Liver (tissue), 8 donors: ENCODE measurements at regions not wholly inside any gene's neighbourhood (a gene's known extent, or its start where the extent isn't known, plus 50 kb on each side); places are given as distances from the start of the nearest gene placed in this dataset.

ENCODE experiments used
- DNase-seq: peaks from one replicate; pipeline ENCODE4 v3.0.0-alpha.2; 2017; ENCODE audit warnings: low spot score
- H3K27ac ChIP-seq, 2 donors: one replicate each; pipeline ENCODE4 v1.7.0; 2013; ENCODE audit warnings: inconsistent platforms in 2 of 2, low read length in 2 of 2, control low read depth in 1 of 2, low read depth in 1 of 2, mild to moderate bottlenecking in 1 of 2
- H3K27me3 ChIP-seq, 4 donors: one replicate each; pipeline versions ENCODE4 v1.6.1 to v1.7.0; 2013; ENCODE audit warnings: low read length in 3 of 4, inconsistent platforms in 1 of 4, mild to moderate bottlenecking in 1 of 4, moderate library complexity in 1 of 4; ENCODE audit not compliant: control insufficient read depth in 4 of 4, insufficient read depth in 4 of 4
- H3K36me3 ChIP-seq, 4 donors: one replicate each; pipeline versions ENCODE4 v1.6.1 to v1.7.0; 2013; ENCODE audit warnings: low read length in 3 of 4, mild to moderate bottlenecking in 3 of 4, low read depth in 1 of 4, moderate library complexity in 1 of 4; ENCODE audit not compliant: control insufficient read depth in 4 of 4, insufficient read depth in 3 of 4
- H3K4me1 ChIP-seq, 4 donors: one replicate each; pipeline versions ENCODE4 v1.6.1 to v1.7.0; 2013; ENCODE audit warnings: low read length in 3 of 4, mild to moderate bottlenecking in 3 of 4, moderate library complexity in 1 of 4; ENCODE audit not compliant: control insufficient read depth in 4 of 4, insufficient read depth in 4 of 4
- H3K4me3 ChIP-seq, 3 donors: one replicate each; pipeline versions ENCODE4 v1.6.1 to v1.7.0; 2013; ENCODE audit warnings: low read length in 3 of 3, control low read depth in 1 of 3, low read depth in 1 of 3, mild to moderate bottlenecking in 1 of 3
- H3K9ac ChIP-seq, 2 donors: one replicate each; pipeline ENCODE4 v1.7.0; 2013; ENCODE audit warnings: low read length in 2 of 2, mild to moderate bottlenecking in 2 of 2, moderate library complexity in 2 of 2, control low read depth in 1 of 2, low read depth in 1 of 2
- H3K9me3 ChIP-seq, 4 donors: one replicate each; pipeline versions ENCODE4 v1.6.1 to v1.7.0; 2013; ENCODE audit warnings: low read length in 3 of 4; ENCODE audit not compliant: control insufficient read depth in 4 of 4
- EGR1 ChIP-seq, 2 donors: IDR thresholded peaks; 2 replicates each; pipeline ENCODE4 v1.6.1; 2016 to 2018; ENCODE audit warnings: antibody characterized with exemption in 2 of 2, low read depth in 2 of 2
- FOXA1 ChIP-seq: IDR thresholded peaks from 2 replicates; pipeline ENCODE4 v1.6.1; 2016; ENCODE audit warnings: antibody characterized with exemption
- FOXA2 ChIP-seq: IDR thresholded peaks from 2 replicates; pipeline ENCODE4 v1.6.1; 2016; ENCODE audit warnings: antibody characterized with exemption
- GABPA ChIP-seq, 2 donors: IDR thresholded peaks in 1 of 2; conservative IDR thresholded peaks in 1 of 2; 2 replicates each; pipeline ENCODE4 v1.6.1; 2016; ENCODE audit warnings: antibody characterized with exemption in 2 of 2, mild to moderate bottlenecking in 1 of 2, moderate library complexity in 1 of 2
- HNF4A ChIP-seq, 2 donors: conservative IDR thresholded peaks; 2 replicates each; pipeline ENCODE4 v1.6.1; 2016; ENCODE audit warnings: antibody characterized with exemption in 2 of 2, mild to moderate bottlenecking in 2 of 2
- HNF4G ChIP-seq: IDR thresholded peaks from 2 replicates; pipeline ENCODE4 v1.6.1; 2016; ENCODE audit warnings: antibody characterized with exemption
- JUND ChIP-seq, 2 donors: IDR thresholded peaks; 2 replicates each; pipeline ENCODE4 v1.6.1; 2016; ENCODE audit warnings: antibody characterized with exemption in 2 of 2
- NR2F2 ChIP-seq: IDR thresholded peaks from 2 replicates; pipeline ENCODE4 v1.6.1; 2016; ENCODE audit warnings: antibody characterized with exemption
- RAD21 ChIP-seq, 2 donors: IDR thresholded peaks; 2 replicates each; pipeline ENCODE4 v1.6.1; 2016; ENCODE audit warnings: antibody characterized with exemption in 2 of 2, mild to moderate bottlenecking in 2 of 2
- RXRA ChIP-seq, 2 donors: IDR thresholded peaks; 2 replicates each; pipeline ENCODE4 v1.6.1; 2017 to 2018; ENCODE audit warnings: antibody characterized with exemption in 2 of 2, mild to moderate bottlenecking in 1 of 2
- SP1 ChIP-seq: IDR thresholded peaks from 2 replicates; pipeline ENCODE4 v1.6.1; 2018; ENCODE audit warnings: antibody characterized with exemption, mild to moderate bottlenecking
- TAF1 ChIP-seq: conservative IDR thresholded peaks from 2 replicates; pipeline ENCODE4 v1.6.1; 2016; ENCODE audit warnings: antibody characterized with exemption, mild to moderate bottlenecking
- YY1 ChIP-seq: IDR thresholded peaks from 2 replicates; pipeline ENCODE4 v1.6.1; 2016; ENCODE audit warnings: antibody characterized with exemption, mild to moderate bottlenecking
- WGBS: extraction: QIAGEN DNeasy Blood & Tissue Kit; methylation state at CpG from one replicate; pipeline ENCODE4 v1.1.7; 2013; 5-methylcytosine and 5-hydroxymethylcytosine counted together
- TF ChIP-seq, protein P1 (sequence below): IDR thresholded peaks from 2 replicates; pipeline ENCODE4 v1.6.1; 2016; ENCODE audit warnings: antibody characterized with exemption
- TF ChIP-seq, protein P2 (sequence below): IDR thresholded peaks from 2 replicates; pipeline ENCODE4 v1.6.1; 2016; ENCODE audit warnings: antibody characterized with exemption
- TF ChIP-seq, protein P3 (sequence below): IDR thresholded peaks from 2 replicates; pipeline ENCODE4 v1.6.1; 2016; ENCODE audit warnings: antibody characterized with exemption, mild to moderate bottlenecking
- TF ChIP-seq, protein P4 (sequence below): fragments of 150-350 bp; IDR thresholded peaks from 2 replicates; pipeline ENCODE4 v1.5.1; 2017; ENCODE audit warnings: improper control_type of control experiment, low read depth, low read length; ENCODE audit not compliant: missing input control
- donor health status: healthy.
- donor health status: healthy.
- donor health status: healthy.
- donor health status: healthy.
- donor health status: healthy.

GRCh38 chr9:82153032-82153431 is 164.5 kb downstream of the SPATA31D1 start:
- no peaks in the 10 kb centered on the region for H3K36me3 ChIP-seq
- no peak for DNase-seq
- H3K4me3 ChIP-seq, result no peak overlapping the region
- H3K4me1 ChIP-seq, result peaks cover 0 to 4% (median 1%) of the 10 kb centered on the region in 4 donors
- H3K27me3 ChIP-seq, result no peaks in the 10 kb centered on the region
- no peak overlapping the region for H3K9ac ChIP-seq
- no peak overlapping the region for H3K27ac ChIP-seq
- TF ChIP-seq YY1 (no peak), HNF4A (conservative IDR thresholded peaks at IDR 0.05) (no peak), HNF4G (no peak), NR2F2 (no peak), FOXA2 (no peak), FOXA1 (no peak)
- H3K9me3 ChIP-seq, result no peaks in the 10 kb centered on the region

GRCh38 chr9:82154573-82154972 is 166.0 kb downstream of the SPATA31D1 start:
- DNase-seq, result no peak
- TF ChIP-seq RXRA (IDR thresholded peaks at IDR 0.05) (no peak), NR2F2 (no peak), HNF4G (no peak), HNF4A (conservative IDR thresholded peaks at IDR 0.05) (no peak), JUND (IDR thresholded peaks at IDR 0.05) (no peak), RAD21 (IDR thresholded peaks at IDR 0.05) (no peak), TAF1 (no peak), GABPA (IDR thresholded peaks at IDR 0.05 in 1 of 2, conservative IDR thresholded peaks at IDR 0.05 in 1 of 2) (no peak), SP1 (no peak), FOXA1 (no peak), FOXA2 (no peak), EGR1 (IDR thresholded peaks at IDR 0.05; ENCODE audit: low read depth in 2 of 2) (no peak)
- TF ChIP-seq, protein P1, sequence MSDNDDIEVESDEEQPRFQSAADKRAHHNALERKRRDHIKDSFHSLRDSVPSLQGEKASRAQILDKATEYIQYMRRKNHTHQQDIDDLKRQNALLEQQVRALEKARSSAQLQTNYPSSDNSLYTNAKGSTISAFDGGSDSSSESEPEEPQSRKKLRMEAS, result no peak
- TF ChIP-seq, protein P2, sequence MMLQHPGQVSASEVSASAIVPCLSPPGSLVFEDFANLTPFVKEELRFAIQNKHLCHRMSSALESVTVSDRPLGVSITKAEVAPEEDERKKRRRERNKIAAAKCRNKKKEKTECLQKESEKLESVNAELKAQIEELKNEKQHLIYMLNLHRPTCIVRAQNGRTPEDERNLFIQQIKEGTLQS, result no peak
- TF ChIP-seq, protein P3, sequence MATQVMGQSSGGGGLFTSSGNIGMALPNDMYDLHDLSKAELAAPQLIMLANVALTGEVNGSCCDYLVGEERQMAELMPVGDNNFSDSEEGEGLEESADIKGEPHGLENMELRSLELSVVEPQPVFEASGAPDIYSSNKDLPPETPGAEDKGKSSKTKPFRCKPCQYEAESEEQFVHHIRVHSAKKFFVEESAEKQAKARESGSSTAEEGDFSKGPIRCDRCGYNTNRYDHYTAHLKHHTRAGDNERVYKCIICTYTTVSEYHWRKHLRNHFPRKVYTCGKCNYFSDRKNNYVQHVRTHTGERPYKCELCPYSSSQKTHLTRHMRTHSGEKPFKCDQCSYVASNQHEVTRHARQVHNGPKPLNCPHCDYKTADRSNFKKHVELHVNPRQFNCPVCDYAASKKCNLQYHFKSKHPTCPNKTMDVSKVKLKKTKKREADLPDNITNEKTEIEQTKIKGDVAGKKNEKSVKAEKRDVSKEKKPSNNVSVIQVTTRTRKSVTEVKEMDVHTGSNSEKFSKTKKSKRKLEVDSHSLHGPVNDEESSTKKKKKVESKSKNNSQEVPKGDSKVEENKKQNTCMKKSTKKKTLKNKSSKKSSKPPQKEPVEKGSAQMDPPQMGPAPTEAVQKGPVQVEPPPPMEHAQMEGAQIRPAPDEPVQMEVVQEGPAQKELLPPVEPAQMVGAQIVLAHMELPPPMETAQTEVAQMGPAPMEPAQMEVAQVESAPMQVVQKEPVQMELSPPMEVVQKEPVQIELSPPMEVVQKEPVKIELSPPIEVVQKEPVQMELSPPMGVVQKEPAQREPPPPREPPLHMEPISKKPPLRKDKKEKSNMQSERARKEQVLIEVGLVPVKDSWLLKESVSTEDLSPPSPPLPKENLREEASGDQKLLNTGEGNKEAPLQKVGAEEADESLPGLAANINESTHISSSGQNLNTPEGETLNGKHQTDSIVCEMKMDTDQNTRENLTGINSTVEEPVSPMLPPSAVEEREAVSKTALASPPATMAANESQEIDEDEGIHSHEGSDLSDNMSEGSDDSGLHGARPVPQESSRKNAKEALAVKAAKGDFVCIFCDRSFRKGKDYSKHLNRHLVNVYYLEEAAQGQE, result no peak
- Histone ChIP-seq H3K36me3 (no peaks in the 10 kb centered on the region), H3K9me3 (no peaks in the 10 kb centered on the region), H3K27ac (no peak overlapping the region), H3K27me3 (no peaks in the 10 kb centered on the region), H3K4me3 (no peak overlapping the region), H3K9ac (no peak overlapping the region), H3K4me1 (no peaks in the 10 kb centered on the region)
- 90% methylated on average over 2 of the region's 2 CpGs for WGBS

DNA sequence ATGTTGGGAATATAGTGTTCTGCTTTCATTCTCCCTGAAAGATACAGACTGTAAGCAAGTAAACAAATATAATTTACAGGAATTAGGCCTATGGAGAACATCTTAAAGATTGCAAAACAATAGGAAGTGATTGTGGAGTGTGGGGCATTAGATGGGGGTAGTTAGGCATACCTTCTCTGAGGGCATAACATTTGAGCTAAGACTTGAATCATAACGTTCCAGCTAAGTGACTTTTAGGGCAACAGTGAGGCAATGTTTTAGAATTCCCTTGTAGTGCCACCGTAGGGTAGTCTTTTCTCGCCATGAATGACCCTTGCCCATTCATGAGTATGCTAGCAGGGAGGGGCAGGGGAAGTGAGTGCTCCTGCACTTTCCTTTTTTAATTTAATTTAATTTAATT is 173.3 kb downstream of the SPATA31D1 start:
- WGBS, result 87% methylated on average over 3 of the region's 3 CpGs
- no peak overlapping the region for H3K9ac ChIP-seq

More for the DNA sequence above, 173.3 kb downstream of the SPATA31D1 start:
- Histone ChIP-seq H3K4me1 (no peaks in the 10 kb centered on the region), H3K36me3 (no peaks in the 10 kb centered on the region), H3K27me3 (no peaks in the 10 kb centered on the region), H3K27ac (no peak overlapping the region), H3K9me3 (peaks cover 0 to 2% (median 0%) of the 10 kb centered on the region in 4 donors), H3K4me3 (no peak overlapping the region)
- no peak for TF ChIP-seq EGR1 (IDR thresholded peaks at IDR 0.05; ENCODE audit: low read depth in 2 of 2)
- no peak for TF ChIP-seq RAD21 (IDR thresholded peaks at IDR 0.05)
- TF ChIP-seq SP1, result no peak
- TF ChIP-seq HNF4G, result no peak
- TF ChIP-seq, protein P4, sequence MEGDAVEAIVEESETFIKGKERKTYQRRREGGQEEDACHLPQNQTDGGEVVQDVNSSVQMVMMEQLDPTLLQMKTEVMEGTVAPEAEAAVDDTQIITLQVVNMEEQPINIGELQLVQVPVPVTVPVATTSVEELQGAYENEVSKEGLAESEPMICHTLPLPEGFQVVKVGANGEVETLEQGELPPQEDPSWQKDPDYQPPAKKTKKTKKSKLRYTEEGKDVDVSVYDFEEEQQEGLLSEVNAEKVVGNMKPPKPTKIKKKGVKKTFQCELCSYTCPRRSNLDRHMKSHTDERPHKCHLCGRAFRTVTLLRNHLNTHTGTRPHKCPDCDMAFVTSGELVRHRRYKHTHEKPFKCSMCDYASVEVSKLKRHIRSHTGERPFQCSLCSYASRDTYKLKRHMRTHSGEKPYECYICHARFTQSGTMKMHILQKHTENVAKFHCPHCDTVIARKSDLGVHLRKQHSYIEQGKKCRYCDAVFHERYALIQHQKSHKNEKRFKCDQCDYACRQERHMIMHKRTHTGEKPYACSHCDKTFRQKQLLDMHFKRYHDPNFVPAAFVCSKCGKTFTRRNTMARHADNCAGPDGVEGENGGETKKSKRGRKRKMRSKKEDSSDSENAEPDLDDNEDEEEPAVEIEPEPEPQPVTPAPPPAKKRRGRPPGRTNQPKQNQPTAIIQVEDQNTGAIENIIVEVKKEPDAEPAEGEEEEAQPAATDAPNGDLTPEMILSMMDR, result no peak
- DNase-seq, result no peak
